GM19372 (cell line): ENCODE measurements at regions not wholly inside any gene's neighbourhood (a gene's known extent, or its start where the extent isn't known, plus 50 kb on each side); places are given as distances from the start of the nearest gene placed in this dataset.
"Not testable (repeated sequence)": the region's sequence is repeated elsewhere in the genome, so short reads cannot be mapped to it uniquely, and the experiment has no call there.

Source experiments
- ATAC-seq: cut with Tn5 transposase; IDR thresholded peaks from one replicate; pipeline ENCODE4 v1.9.1; 2021; ENCODE audit warnings: mild to moderate bottlenecking, low read depth, moderate library complexity; ENCODE audit not compliant: unreplicated experiment

DNA sequence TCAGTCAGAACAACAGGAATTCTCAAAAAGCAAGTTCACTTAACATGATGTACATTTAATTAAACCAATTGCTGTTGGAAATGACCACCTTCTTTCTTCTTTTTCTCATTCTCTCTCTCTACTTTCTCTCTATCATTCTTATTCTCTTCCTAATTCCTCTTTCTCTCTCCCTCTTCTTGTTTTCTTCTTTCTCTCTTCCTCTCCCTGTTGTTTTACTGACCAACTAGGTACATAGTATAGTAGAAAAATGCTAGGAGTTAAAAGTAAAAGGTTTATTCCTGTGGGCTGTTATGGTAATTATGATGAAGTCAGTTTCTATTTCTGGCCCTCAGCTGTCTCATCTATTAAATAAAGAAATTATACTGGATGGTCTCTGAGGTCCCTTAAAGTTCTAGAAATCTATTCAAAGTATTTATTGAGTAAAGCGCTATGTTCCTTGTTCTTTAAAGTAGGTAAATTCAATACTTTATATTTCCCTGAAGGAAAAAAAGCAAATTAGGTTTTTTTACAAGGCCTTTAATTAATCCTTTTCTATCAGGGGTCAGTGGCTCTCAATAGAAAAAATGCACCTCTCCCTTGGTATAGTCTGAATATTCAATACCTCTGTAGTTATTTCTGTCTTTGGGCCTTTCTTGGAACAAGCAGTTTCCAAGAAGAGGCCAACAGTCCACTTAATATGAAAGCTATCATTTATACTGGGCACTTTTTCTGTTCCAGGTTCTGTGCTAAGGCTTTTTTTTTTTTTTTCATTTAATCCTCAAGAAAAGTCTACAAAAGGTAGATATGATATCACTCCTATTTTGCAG, 102.3 kb upstream of the SLC30A5 start:
- no peak for ATAC-seq

DNA sequence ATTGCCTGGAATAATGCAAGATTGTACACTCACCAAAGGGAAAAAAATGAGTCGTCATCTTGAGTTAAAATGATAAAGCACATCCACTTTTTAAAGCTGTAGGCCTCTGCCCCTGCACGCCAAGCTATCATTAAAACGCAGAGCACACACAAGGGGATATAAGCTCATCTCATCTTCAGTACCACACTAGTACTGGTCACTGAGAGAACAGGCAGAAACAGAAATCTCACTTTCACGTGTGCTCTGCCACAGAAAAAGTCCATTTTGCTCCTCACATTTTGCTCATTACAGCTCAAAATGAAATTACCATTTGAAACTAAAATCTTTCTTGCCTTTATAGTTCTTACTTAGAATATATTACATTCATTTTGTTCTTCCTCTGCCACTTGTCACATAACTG, 99.2 kb upstream of the SLC30A5 start:
- ATAC-seq: no peak

DNA sequence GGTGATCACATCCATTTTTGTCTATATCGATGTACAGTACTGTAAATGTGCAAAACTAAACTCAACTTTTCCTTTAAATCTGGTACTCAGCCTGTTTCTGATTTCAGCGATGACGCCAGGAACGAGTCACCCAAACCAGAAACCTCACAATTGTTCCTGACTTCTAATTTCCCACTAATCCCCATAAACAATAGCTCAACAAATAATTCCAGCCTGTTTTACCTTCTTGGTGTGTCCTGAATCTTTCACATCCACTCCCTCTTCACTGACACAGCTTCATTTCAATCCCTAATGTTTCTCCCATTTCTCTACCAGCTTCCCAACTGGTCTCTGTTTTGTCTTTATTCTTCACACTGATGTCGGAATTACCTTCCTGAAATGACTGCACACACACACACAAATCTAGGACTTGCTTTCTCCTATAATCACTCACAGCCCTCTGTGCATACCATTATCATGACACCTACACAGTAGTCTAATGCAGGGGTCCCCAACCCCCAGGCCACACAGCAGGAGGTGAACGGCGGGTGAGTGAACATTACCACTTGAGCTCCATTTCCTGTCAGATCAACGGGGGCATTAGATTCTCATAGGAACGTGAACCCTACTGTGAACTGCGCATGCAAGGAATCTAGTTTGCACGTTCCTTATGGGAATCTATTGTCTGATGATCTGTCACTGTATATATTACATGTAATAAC, 97.8 kb upstream of the SLC30A5 start:
- no peak for ATAC-seq

- no peak for ATAC-seq
These were observed 94.6 kb upstream of the SLC30A5 start for GRCh38 chr5:68999181-68999580.

DNA sequence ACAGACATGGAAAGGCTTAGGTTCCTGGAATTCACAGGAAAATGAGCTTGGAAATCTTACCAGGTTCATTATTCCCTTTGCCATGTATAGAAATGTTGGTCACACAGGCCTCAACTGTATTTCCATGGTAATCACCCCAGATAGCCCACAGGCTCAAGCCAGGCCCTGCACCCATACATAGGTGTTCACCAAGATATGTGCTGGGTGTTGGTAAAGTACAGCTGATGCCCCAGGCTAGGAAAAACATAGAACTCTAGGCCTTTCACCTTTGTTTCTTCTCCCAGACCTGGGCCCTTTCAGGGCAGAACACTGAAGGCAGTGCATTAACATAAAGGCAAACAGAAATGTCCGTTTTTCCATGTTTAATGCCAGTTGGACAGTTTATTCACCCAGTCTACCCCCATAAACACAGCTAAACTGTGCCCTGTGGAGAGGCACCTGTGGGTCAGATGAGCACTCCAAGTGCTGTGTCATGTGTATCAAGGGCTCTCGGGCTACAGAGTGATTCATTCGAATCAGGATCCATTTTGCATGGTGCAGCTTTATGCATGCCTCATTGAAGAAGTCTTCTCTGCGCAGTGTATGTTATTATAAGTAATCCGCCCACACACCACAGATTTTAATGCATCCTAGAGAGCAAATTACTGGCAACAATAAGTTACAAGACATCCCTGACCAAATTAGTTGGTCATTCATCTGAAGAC, 93.4 kb upstream of the SLC30A5 start:
- no peak for ATAC-seq

GRCh38 chr5:69000949-69001348, 92.9 kb upstream of the SLC30A5 start:
- ATAC-seq: no peak

GRCh38 chr5:69001627-69002026, 92.2 kb upstream of the SLC30A5 start:
- ATAC-seq: no peak

DNA sequence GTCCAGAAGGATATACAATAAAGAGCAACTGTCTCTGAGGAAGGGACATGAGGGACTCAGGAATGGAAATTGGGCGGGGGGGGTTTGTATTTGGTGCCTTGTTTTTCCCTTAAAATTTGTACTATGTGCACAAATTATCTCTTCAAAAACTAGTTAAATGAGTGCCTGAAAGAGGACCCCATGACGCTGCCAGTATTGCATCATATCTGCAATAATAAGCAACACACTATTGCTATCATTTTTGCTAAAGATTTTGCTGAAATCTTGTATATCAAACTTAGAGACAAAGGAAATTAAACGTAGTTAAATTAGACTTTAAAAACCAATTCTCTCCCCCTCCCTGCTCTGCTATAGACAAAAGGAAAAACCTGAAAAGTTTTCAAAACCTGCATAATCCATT, 89.7 kb upstream of the SLC30A5 start:
- ATAC-seq: no peak

GRCh38 chr5:69004676-69005075, 89.1 kb upstream of the SLC30A5 start:
- no peak for ATAC-seq

GRCh38 chr5:69006030-69006429, 87.8 kb upstream of the SLC30A5 start:
- no peak for ATAC-seq

GRCh38 chr5:69007163-69007562, 86.7 kb upstream of the SLC30A5 start:
- ATAC-seq: no peak

- ATAC-seq: peak; percentile 90
These were observed 86.0 kb upstream of the SLC30A5 start for GRCh38 chr5:69007726-69008368.

DNA sequence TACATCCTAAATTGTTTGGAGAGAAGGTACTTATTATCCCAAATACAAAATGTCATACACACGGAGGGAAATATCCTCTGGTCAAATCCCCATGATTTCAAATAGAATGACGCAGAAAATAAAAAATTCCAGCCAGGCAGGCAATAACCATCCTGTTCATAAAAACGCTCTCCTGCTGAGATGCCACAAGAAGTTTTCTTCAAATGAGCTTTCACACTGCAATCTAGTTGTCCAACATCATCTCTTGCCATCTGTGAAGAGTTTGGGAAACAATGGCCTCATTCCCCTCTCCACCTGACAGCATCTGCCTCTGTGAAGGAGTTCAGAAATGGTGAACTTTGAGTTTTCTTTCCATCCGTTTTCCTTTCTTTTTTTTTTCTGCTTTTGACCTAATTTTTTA, 83.3 kb upstream of the SLC30A5 start:
- no peak for ATAC-seq

- ATAC-seq: no peak
These were observed 81.9 kb upstream of the SLC30A5 start for GRCh38 chr5:69011910-69012309.

- ATAC-seq: no peak
These were observed 80.3 kb upstream of the SLC30A5 start for GRCh38 chr5:69013481-69013880.

GRCh38 chr5:69014007-69014406, 79.8 kb upstream of the SLC30A5 start:
- not testable (repeated sequence) for ATAC-seq

DNA sequence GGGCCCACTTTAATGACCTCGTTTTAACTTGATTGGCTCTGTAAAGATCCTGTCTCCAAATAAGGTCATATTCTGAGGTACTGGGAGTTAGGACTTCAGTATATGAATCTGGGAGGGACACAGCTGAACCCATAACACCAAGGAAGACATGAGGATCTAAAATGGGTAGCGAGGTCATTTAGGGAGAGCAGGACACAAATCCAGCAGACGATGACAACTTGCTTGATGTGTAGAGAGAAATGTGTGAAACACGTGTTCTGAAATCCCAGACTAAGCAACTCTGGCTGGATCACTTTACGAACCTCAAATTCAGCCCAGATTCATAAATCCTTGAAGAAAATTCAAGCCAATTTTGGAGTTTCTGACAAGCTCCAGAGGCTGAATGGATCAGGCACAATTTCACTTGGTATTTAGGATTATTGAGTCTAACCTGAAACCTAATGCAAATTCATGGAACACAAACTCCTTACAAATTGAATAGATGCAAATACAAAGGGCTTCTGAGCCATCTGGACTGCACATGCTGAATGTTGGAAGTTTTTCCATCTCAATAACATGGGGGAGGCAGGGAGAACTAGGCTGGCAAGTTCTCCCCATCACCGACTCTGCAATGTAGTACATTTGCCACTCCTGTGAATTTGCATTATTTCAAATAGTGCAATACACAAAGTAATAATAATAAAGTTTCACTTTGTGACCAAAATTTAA, 74.0 kb upstream of the SLC30A5 start:
- no peak for ATAC-seq

GRCh38 chr5:69024241-69024651, 69.6 kb upstream of the SLC30A5 start:
- no peak for ATAC-seq

GRCh38 chr5:69029292-69029691, 64.5 kb upstream of the SLC30A5 start:
- ATAC-seq: no peak

DNA sequence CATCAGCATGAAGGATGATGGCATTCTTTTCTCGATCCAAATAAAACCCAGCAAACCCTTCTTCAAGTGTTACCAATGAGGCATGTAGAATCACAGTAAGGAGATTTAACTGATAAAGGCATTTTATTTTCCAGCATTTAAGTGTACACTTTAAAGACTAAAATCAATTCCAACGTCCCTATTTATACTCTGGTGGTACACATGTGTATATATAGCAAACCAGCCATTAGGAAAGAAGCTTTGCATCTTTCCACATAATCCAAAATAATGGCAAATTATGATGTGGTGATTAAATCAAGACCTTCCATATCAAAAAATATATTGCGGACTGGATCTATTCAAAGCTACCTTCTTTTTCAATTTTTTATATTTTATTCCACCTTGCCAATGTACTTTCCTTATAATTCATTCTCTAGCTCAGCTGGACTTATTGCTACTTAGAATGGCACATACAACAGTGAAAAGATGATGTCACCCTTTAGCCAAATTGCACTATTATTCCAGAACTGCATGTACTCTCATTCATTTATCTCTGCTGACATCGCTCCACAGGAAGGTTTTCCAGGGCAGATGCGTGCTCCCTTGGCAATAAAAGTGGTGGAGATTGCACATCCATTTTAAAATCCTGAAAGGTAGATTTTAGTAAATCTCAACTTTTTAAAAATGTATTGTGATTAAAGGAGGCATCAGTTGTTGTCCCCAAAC, 63.3 kb upstream of the SLC30A5 start:
- ATAC-seq: no peak
